Spleen (tissue), 11 donors: ENCODE measurements at regions not wholly inside any gene's neighbourhood (a gene's known extent, or its start where the extent isn't known, plus 50 kb on each side); places are given as distances from the start of the nearest gene placed in this dataset.

Experiments
- DNase-seq: peaks from one replicate; pipeline ENCODE4 v3.0.0-alpha.2; 2020
- H3K27ac ChIP-seq, 8 donors: fragments of 200-600 bp; sonication (generic) in 7 of 8; 1 replicate in 4 of 8; 2 replicates in 4 of 8; pipeline versions ENCODE4 v1.5.0 to v1.8.0; 2016 to 2021; ENCODE audit warnings: inconsistent platforms in 4 of 8, mild to moderate bottlenecking in 4 of 8, moderate library complexity in 1 of 8
- H3K27me3 ChIP-seq, 7 donors: fragments of 200-600 bp; sonication (generic) in 6 of 7; replicated peaks in 1 of 7; 1 replicate in 4 of 7; 2 replicates in 3 of 7; pipeline versions ENCODE4 v1.5.0 to v1.8.0; 2016 to 2021; ENCODE audit warnings: inconsistent platforms in 3 of 7, mild to moderate bottlenecking in 1 of 7
- H3K36me3 ChIP-seq, 6 donors: fragments of 200-600 bp; sonication (generic) in 5 of 6; 1 replicate in 4 of 6; 2 replicates in 2 of 6; pipeline versions ENCODE4 v1.5.0 to v1.8.0; 2016 to 2021; ENCODE audit warnings: inconsistent platforms in 2 of 6
- H3K4me1 ChIP-seq, 6 donors: fragments of 200-600 bp; sonication (generic) in 5 of 6; 1 replicate in 3 of 6; 2 replicates in 3 of 6; pipeline versions ENCODE4 v1.5.0 to v1.8.0; 2016 to 2021; ENCODE audit warnings: inconsistent platforms in 3 of 6
- H3K4me3 ChIP-seq, 8 donors: fragments of 200-600 bp; sonication (generic) in 7 of 8; 1 replicate in 4 of 8; 2 replicates in 4 of 8; pipeline versions ENCODE4 v1.5.0 to v1.8.0; 2016 to 2021; ENCODE audit warnings: inconsistent platforms in 4 of 8, mild to moderate bottlenecking in 4 of 8, moderate library complexity in 2 of 8
- H3K9me3 ChIP-seq, 8 donors: fragments of 200-600 bp; sonication (generic) in 7 of 8; 1 replicate in 4 of 8; 2 replicates in 4 of 8; pipeline versions ENCODE4 v1.5.0 to v1.8.0; 2016 to 2021; ENCODE audit warnings: inconsistent platforms in 4 of 8
- CTCF ChIP-seq, 11 experiments: fragments of 200-600 bp in 7 of 11; fragments of 450-650 bp in 4 of 11; sonication (generic) in 4 of 11; IDR thresholded peaks in 8 of 11; conservative IDR thresholded peaks in 3 of 11; 1 replicate in 7 of 11; 2 replicates in 4 of 11; pipeline versions ENCODE4 v1.4.0 to v1.8.0; 2016 to 2021; ENCODE audit warnings: antibody characterized with exemption in 11 of 11, inconsistent platforms in 4 of 11, mild to moderate bottlenecking in 1 of 11
- POLR2A ChIP-seq, 3 donors: fragments of 450-650 bp; IDR thresholded peaks; one replicate each; pipeline ENCODE4 v1.5.1; 2017; ENCODE audit warnings: antibody characterized with exemption in 3 of 3, mild to moderate bottlenecking in 1 of 3
- POLR2AphosphoS5 ChIP-seq, 3 donors: sonication (generic); formaldehyde crosslinking; IDR thresholded peaks; one replicate each; pipeline ENCODE4 v1.5.1; 2017; ENCODE audit warnings: antibody characterized with exemption in 3 of 3
- WGBS, 5 donors: extraction: QIAGEN DNeasy Blood & Tissue Kit in 3 of 5; methylation state at CpG; one replicate each; pipeline versions ENCODE4 v1.1.5 to v1.1.7; 2013 to 2018; 5-methylcytosine and 5-hydroxymethylcytosine counted together
- intact Hi-C: fragments of 100-400 bp; cut with DNase I; formaldehyde crosslinking; loops from one replicate; pipeline ENCODE4 v1.15.0; 2023; ENCODE audit warnings: low total_unique reads
- donor health status: healthy with polysubstance abuse.
- donor health status: DM: no; HTN: no; CAD: no; lungs with moderate emphysema.
- donor health status: DM: no; HTN: no; CAD: no.
- donor health status: Bipolar disorder and iron deficiency.
- donor health status: healthy.
- donor health status: DM: no; HTN: no; CAD: no.
- donor health status: DM: yes; HTN: yes; CAD: no.

GRCh38 chr1:109822749-109823542, 59.2 kb upstream of the EPS8L3 start:
- no peaks in the 10 kb centered on the region for H3K36me3 ChIP-seq
- H3K27ac ChIP-seq: peak overlapping the region in 7 of 8 donors; percentile 7 to 82 (median 73)
- peaks cover 13 to 96% (median 65%) of the 10 kb centered on the region in 6 donors for H3K4me1 ChIP-seq
- intact Hi-C loops: no loop called here
- H3K27me3 ChIP-seq: no peaks in the 10 kb centered on the region
- H3K9me3 ChIP-seq: no peaks in the 10 kb centered on the region
- no peak for DNase-seq
- H3K4me3 ChIP-seq: no peak overlapping the region
- WGBS, 5 donors: 80 to 89% (median 87%) methylated on average over 6 of the region's 6 CpGs
- TF ChIP-seq POLR2AphosphoS5 (IDR thresholded peaks at IDR 0.05) (no peak), POLR2A (IDR thresholded peaks at IDR 0.05) (no peak), CTCF (IDR thresholded peaks at IDR 0.05 in 8 of 11, conservative IDR thresholded peaks at IDR 0.05 in 3 of 11) (no peak)

GRCh38 chr1:109821831-109822745, 58.4 kb upstream of the EPS8L3 start:
- peak; percentile 79 for DNase-seq
- Histone ChIP-seq H3K9me3 (no peaks in the 10 kb centered on the region), H3K4me3 (peak overlapping the region in 1 of 8 donors; percentile 4), H3K36me3 (no peaks in the 10 kb centered on the region), H3K27me3 (no peaks in the 10 kb centered on the region), H3K4me1 (peaks cover 13 to 100% (median 72%) of the 10 kb centered on the region in 6 donors), H3K27ac (peak overlapping the region in 7 of 8 donors; percentile 7 to 82 (median 73))
- WGBS, 5 donors: 67 to 76% (median 74%) methylated on average over 14 of the region's 14 CpGs
- intact Hi-C loops: no loop called here
- TF ChIP-seq POLR2AphosphoS5 (IDR thresholded peaks at IDR 0.05) (peak in 2 of 3 donors; percentile 35 to 54), CTCF (IDR thresholded peaks at IDR 0.05 in 8 of 11, conservative IDR thresholded peaks at IDR 0.05 in 3 of 11) (no peak)

- H3K36me3 ChIP-seq: no peaks in the 10 kb centered on the region
- H3K4me1 ChIP-seq: peaks cover 17 to 100% (median 73%) of the 10 kb centered on the region in 6 donors
- no peaks in the 10 kb centered on the region for H3K27me3 ChIP-seq
- intact Hi-C loops: no loop called here
- peak; percentile 83 for DNase-seq
- H3K27ac ChIP-seq: peak overlapping the region in 7 of 8 donors; percentile 7 to 82 (median 73)
- no peaks in the 10 kb centered on the region for H3K9me3 ChIP-seq
- 58 to 82% (median 69%) methylated on average over 8 of the region's 8 CpGs for WGBS, 5 donors
- H3K4me3 ChIP-seq: peak overlapping the region in 1 of 8 donors; percentile 4
- TF ChIP-seq POLR2AphosphoS5 (IDR thresholded peaks at IDR 0.05) (peak in 2 of 3 donors; percentile 15 to 44), POLR2A (IDR thresholded peaks at IDR 0.05) (no peak)
These were observed 57.5 kb upstream of the EPS8L3 start for GRCh38 chr1:109821221-109821669.

GRCh38 chr1:109819906-109820305, 56.2 kb upstream of the EPS8L3 start:
- Histone ChIP-seq H3K27ac (peak overlapping the region in 7 of 8 donors; percentile 9 to 77 (median 61)), H3K27me3 (no peaks in the 10 kb centered on the region), H3K4me1 (peaks cover 16 to 100% (median 73%) of the 10 kb centered on the region in 6 donors), H3K9me3 (peaks cover 0 to 5% (median 0%) of the 10 kb centered on the region in 8 donors), H3K36me3 (no peaks in the 10 kb centered on the region), H3K4me3 (no peak overlapping the region)
- DNase-seq: no peak
- TF ChIP-seq POLR2A (IDR thresholded peaks at IDR 0.05) (no peak), CTCF (IDR thresholded peaks at IDR 0.05 in 8 of 11, conservative IDR thresholded peaks at IDR 0.05 in 3 of 11) (no peak), POLR2AphosphoS5 (IDR thresholded peaks at IDR 0.05) (no peak)
- 59 to 83% (median 66%) methylated on average over 3 of the region's 3 CpGs for WGBS, 5 donors
- intact Hi-C loops: no loop called here
